HUES48 (cell line): ENCODE measurements at regions not wholly inside any gene's neighbourhood (a gene's known extent, or its start where the extent isn't known, plus 50 kb on each side); places are given as distances from the start of the nearest gene placed in this dataset.

Experiments
- H3K27ac ChIP-seq: one replicate; pipeline ENCODE4 v1.7.0; 2013; ENCODE audit warnings: low read depth, low read length, inconsistent platforms
- H3K27me3 ChIP-seq: 2 replicates; pipeline ENCODE4 v1.6.1; 2013; ENCODE audit warnings: mild to moderate bottlenecking, low read length; ENCODE audit not compliant: control insufficient read depth, insufficient read depth
- H3K36me3 ChIP-seq: 2 replicates; pipeline ENCODE4 v1.6.1; 2013; ENCODE audit warnings: low read length; ENCODE audit not compliant: control insufficient read depth, insufficient read depth
- H3K4me1 ChIP-seq: 2 replicates; pipeline ENCODE4 v1.6.1; 2013; ENCODE audit warnings: mild to moderate bottlenecking, low read length; ENCODE audit not compliant: control insufficient read depth, insufficient read depth
- H3K4me3 ChIP-seq: 2 replicates; pipeline ENCODE4 v1.5.1; 2013; ENCODE audit warnings: mild to moderate bottlenecking, low read depth, low read length
- H3K9ac ChIP-seq: 2 replicates; pipeline ENCODE4 v1.6.1; 2013; ENCODE audit warnings: mild to moderate bottlenecking, low read depth, low read length, moderate library complexity
- H3K9me3 ChIP-seq: 2 replicates; pipeline ENCODE4 v1.6.1; 2013; ENCODE audit warnings: low read length; ENCODE audit not compliant: control insufficient read depth, insufficient read depth

DNA sequence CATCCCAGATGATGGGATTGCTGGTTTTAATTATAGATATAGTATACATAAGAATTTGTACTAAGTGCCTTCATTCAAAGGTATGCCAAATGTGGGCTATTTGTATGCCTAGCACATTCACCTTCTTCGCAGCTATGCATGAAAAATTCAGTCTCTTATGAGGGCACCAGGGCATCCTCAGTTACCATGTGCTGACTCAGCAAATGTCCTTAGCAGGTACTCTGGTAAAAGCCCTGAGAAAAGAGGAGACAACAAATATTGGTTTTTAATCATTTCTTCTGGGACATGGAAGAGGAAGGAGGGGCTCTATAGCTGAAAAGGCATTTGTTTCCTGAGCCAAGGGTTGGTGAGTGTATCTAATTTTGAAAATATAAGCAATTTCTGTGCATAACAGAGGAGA lies 258.1 kb upstream of the BMP2 start:
- H3K4me3 ChIP-seq, result no peak overlapping the region
- no peaks in the 10 kb centered on the region for H3K36me3 ChIP-seq
- no peaks in the 10 kb centered on the region for H3K9me3 ChIP-seq
- H3K27me3 ChIP-seq, result no peaks in the 10 kb centered on the region
- H3K4me1 ChIP-seq, result no peaks in the 10 kb centered on the region
- no peak overlapping the region for H3K9ac ChIP-seq
- no peak overlapping the region for H3K27ac ChIP-seq

DNA sequence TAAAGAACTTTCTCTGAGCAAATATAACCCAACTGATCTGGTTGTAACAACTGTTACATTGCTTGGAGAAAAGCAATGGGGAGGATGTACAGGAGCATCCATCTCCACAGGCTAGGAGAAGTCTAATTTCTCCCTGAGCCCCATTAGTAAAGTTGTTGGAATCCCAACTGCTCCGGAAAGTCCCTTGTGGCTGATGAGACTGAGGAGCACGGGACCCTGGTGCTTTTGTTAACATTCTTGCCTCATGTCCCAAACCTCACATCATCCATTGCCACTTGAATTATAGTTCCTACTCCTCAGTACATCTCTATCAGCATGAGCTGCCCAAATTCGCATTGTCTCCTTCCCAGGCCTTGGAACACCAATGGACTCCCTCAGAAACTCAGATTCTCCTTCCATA lies 260.6 kb upstream of the BMP2 start:
- Histone ChIP-seq H3K27ac (no peak overlapping the region), H3K4me1 (no peaks in the 10 kb centered on the region), H3K4me3 (no peak overlapping the region), H3K9me3 (no peaks in the 10 kb centered on the region), H3K27me3 (no peaks in the 10 kb centered on the region), H3K9ac (no peak overlapping the region), H3K36me3 (no peaks in the 10 kb centered on the region)

DNA sequence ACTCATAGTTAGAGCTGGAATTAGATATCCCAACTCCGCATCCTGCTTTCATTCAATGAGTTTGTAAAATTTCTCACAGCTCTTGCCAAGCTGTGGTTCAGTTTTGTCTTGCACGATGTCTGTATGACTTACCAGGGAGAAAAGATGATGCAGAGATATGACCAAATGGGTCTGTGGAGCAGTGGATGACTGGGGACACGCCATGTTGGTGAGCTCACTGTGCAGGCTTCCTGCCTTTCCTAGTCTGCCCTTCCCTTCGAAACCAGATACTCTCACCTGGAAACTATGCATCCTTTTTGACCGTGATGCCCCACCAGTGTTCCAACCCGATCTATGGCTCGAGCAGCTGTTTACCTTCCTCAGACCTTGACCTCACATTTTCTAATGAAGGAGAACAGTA lies 262.7 kb upstream of the BMP2 start:
- Histone ChIP-seq H3K36me3 (no peaks in the 10 kb centered on the region), H3K27me3 (no peaks in the 10 kb centered on the region), H3K9me3 (no peaks in the 10 kb centered on the region), H3K27ac (no peak overlapping the region), H3K4me1 (no peaks in the 10 kb centered on the region), H3K9ac (no peak overlapping the region), H3K4me3 (no peak overlapping the region)

DNA sequence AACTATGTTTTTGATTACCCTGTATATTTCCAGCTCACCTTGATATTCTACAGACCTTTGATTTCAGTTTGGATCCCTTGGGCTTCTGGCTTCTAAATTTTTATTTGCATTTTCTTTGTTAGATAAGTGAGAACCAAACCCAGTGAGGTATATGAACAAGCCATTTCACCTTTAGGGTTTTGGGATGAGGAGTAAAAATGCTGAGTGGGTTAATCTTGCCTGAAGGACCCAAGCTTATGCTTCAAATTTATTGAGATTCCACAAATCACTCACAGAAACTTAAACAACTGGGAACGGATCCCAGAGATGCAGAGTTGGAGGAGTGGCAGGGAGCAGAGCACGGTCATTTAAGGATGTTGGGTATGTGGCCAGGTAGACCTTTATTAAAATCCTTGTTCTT lies 263.3 kb upstream of the BMP2 start:
- Histone ChIP-seq H3K27ac (no peak overlapping the region), H3K4me1 (no peaks in the 10 kb centered on the region), H3K27me3 (no peaks in the 10 kb centered on the region), H3K9me3 (no peaks in the 10 kb centered on the region), H3K9ac (no peak overlapping the region), H3K36me3 (no peaks in the 10 kb centered on the region), H3K4me3 (no peak overlapping the region)

DNA sequence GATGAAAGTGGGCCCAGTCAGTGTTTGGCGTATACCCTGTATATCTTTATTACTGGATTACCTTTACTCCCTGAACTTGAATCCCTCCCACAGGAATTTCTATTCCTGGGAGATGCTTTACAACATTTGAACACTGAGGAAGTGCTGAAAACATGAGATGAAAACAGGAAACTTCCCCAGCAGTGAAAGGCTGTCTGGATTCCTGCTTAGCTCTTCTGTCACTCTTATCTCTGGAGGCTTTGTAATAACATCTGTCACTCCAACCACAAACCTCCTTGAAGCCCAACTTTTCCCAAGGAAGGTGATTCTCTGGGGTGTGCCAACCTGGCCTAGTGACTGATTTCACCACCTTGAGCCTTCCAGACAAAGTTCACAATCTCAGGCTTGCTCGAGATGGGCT lies 264.5 kb upstream of the BMP2 start:
- H3K27me3 ChIP-seq, result no peaks in the 10 kb centered on the region
- no peaks in the 10 kb centered on the region for H3K4me1 ChIP-seq
- H3K27ac ChIP-seq, result no peak overlapping the region
- no peak overlapping the region for H3K4me3 ChIP-seq
- H3K9me3 ChIP-seq, result no peaks in the 10 kb centered on the region
- H3K36me3 ChIP-seq, result no peaks in the 10 kb centered on the region
- no peak overlapping the region for H3K9ac ChIP-seq

DNA sequence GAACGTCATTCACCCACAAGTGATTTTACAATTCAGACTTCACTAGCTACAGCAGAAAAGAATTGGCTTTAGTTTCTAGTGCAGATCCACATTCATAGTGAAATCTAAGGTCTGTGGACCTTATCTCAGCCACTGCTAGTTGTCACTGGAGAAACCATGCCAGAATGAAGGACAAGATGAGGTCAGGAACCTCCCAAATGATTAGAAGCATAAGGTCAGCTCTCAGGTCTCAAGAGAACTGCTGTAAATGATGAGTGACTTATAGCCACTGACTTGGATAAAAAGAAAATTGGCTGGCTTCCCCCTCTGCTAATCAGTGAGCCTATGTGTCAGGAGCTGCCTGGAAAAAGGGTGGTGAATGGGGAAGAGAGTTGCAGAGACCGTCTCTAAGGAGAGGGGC lies 265.3 kb upstream of the BMP2 start:
- Histone ChIP-seq H3K27me3 (no peaks in the 10 kb centered on the region), H3K36me3 (no peaks in the 10 kb centered on the region), H3K4me1 (no peaks in the 10 kb centered on the region), H3K9ac (no peak overlapping the region), H3K27ac (no peak overlapping the region), H3K9me3 (no peaks in the 10 kb centered on the region), H3K4me3 (no peak overlapping the region)

DNA sequence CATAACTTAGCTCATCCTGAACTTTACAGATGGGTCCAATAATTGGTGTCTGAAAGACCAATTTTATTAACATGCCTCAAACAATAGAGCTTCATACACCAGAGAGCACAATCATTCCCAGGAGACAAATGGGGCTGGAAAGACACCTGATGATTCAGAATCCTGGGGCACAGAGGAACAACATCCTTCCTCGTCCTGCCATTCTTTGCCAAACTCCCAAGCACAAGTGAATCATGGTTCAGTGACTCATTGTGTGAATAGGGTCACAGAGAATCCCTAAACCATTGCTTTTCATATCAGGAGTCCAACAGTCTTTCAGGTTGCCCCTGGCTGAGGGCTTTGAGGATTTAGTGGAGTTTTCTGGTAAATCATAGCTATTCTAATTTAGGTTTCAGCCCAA lies 266.4 kb upstream of the BMP2 start:
- Histone ChIP-seq H3K27ac (no peak overlapping the region), H3K36me3 (no peaks in the 10 kb centered on the region), H3K4me3 (no peak overlapping the region), H3K9me3 (no peaks in the 10 kb centered on the region), H3K4me1 (no peaks in the 10 kb centered on the region), H3K27me3 (no peaks in the 10 kb centered on the region), H3K9ac (no peak overlapping the region)

DNA sequence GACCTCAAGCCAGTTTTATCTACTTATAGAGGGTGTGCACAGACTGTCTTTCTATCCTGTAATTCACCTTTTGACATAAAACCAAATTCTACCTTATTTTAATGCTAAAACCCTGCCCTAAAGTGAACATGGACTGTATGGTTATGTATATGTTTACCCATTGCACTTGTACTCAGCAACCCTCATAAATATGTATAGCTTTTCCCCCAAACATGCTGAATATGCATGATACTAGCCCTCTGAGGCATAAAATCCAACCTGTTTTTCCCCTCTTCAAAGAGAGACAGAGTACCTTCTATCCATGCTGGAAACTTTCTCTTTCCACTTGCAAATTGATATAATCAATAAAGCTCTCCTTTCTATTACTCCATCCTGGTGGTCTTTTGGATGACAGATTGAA lies 267.9 kb upstream of the BMP2 start:
- Histone ChIP-seq H3K27ac (no peak overlapping the region), H3K36me3 (no peaks in the 10 kb centered on the region), H3K9ac (no peak overlapping the region), H3K9me3 (no peaks in the 10 kb centered on the region), H3K4me3 (no peak overlapping the region), H3K4me1 (no peaks in the 10 kb centered on the region), H3K27me3 (no peaks in the 10 kb centered on the region)

DNA sequence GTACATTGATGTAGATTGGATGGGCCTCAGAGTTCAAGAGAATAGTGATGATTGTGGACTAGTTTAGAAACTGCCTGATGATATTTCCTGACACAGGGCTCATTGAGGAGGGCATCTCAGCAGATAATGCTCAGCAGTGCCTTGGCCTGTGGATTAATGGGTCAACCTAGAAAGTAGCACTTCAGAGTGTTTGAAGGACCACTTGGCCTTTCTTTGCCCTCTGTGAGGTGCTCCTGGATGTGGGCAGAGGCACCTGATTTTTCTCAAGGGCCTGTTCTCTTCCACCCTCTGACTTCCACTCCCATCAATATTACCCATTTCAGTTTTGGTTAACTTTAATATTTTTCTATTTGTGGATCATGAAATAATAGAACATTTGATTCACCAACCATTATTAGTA lies 270.6 kb upstream of the BMP2 start:
- H3K4me3 ChIP-seq, result no peak overlapping the region
- H3K27me3 ChIP-seq, result no peaks in the 10 kb centered on the region
- no peak overlapping the region for H3K27ac ChIP-seq
- H3K4me1 ChIP-seq, result no peaks in the 10 kb centered on the region
- H3K9ac ChIP-seq, result no peak overlapping the region
- no peaks in the 10 kb centered on the region for H3K9me3 ChIP-seq
- no peaks in the 10 kb centered on the region for H3K36me3 ChIP-seq

DNA sequence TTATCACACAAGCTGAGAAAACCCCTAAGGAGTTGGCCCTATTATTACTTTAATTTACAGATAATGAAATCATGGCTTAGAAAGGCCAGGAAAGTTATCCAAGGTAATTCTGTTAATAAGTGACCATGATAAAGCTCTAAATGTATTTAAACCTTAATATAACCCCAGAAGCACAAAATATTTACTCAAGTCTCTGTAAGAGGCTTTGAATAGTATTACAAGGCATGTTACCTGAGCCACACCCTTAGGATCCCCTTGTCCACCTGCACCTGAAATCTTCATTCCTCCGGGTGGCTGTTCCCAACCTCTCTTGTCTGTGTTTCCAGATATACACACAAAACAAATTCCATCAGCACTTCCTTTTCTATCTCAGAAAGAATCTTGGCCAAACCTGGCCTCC lies 271.6 kb upstream of the BMP2 start:
- no peak overlapping the region for H3K9ac ChIP-seq
- H3K4me1 ChIP-seq, result no peaks in the 10 kb centered on the region
- H3K27ac ChIP-seq, result no peak overlapping the region
- no peaks in the 10 kb centered on the region for H3K9me3 ChIP-seq
- no peak overlapping the region for H3K4me3 ChIP-seq
- no peaks in the 10 kb centered on the region for H3K36me3 ChIP-seq
- no peaks in the 10 kb centered on the region for H3K27me3 ChIP-seq

DNA sequence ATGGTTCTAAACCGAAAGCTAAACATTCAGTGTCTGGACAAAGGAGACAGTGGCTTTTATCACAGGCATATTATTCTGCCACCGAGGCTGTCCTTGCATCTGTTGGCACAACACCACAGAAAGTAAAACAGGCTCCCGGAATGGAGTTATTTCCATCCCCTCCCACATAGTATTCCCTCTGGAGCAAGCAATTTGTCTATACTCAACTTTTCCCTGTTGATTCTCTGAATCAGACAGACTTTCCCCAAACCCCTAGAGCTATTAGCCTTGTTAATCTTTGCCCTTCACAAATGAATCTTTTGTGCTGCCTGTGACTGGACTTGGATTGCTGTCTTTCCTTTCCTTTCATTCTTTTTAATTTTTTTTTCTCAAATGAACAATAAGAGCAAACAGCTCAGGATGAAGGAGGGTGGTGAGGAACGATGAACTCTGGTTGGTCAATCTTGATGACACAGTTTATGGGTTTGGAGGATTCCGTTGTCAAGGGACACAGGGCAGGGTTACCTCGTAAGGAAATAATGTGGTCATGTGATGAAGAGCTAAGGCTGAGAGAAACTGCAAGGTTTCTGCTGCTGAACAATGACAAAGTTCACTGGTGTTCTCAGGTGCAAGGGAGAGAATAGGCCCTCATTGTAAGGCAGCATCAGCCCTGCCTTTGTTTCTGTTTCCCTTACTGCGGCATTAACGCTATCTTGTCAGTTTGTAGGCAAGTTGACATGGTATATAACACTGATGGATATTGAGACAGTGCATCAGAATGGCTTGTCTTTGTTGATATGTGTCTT lies 275.0 kb upstream of the BMP2 start:
- no peak overlapping the region for H3K9ac ChIP-seq
- no peaks in the 10 kb centered on the region for H3K4me1 ChIP-seq

More for the DNA sequence above, 275.0 kb upstream of the BMP2 start:
- no peak overlapping the region for H3K27ac ChIP-seq
- H3K36me3 ChIP-seq, result no peaks in the 10 kb centered on the region
- no peak overlapping the region for H3K4me3 ChIP-seq
- no peaks in the 10 kb centered on the region for H3K9me3 ChIP-seq
- H3K27me3 ChIP-seq, result no peaks in the 10 kb centered on the region
